Right lobe of liver (tissue), 4 donors: ENCODE measurements at regions not wholly inside any gene's neighbourhood (a gene's known extent, or its start where the extent isn't known, plus 50 kb on each side); places are given as distances from the start of the nearest gene placed in this dataset.

Experiments
- POLR2A ChIP-seq: fragments of 450-650 bp; IDR thresholded peaks from one replicate; pipeline ENCODE4 v1.6.1; 2017; ENCODE audit warnings: antibody characterized with exemption, mild to moderate bottlenecking
- TF ChIP-seq, protein P1 (sequence below), 4 donors: fragments of 200-600 bp in 3 of 4; fragments of 450-650 bp in 1 of 4; IDR thresholded peaks; one replicate each; pipeline versions ENCODE4 v1.5.1 to v1.8.0; 2016 to 2022; ENCODE audit warnings: antibody characterized with exemption in 4 of 4, mild to moderate bottlenecking in 2 of 4
- donor health status: DM: no; HTN: no; CAD: no.
- donor health status: DM: no; HTN: no; CAD: no.
- donor health status: DM: no; HTN: yes; CAD: no.

DNA sequence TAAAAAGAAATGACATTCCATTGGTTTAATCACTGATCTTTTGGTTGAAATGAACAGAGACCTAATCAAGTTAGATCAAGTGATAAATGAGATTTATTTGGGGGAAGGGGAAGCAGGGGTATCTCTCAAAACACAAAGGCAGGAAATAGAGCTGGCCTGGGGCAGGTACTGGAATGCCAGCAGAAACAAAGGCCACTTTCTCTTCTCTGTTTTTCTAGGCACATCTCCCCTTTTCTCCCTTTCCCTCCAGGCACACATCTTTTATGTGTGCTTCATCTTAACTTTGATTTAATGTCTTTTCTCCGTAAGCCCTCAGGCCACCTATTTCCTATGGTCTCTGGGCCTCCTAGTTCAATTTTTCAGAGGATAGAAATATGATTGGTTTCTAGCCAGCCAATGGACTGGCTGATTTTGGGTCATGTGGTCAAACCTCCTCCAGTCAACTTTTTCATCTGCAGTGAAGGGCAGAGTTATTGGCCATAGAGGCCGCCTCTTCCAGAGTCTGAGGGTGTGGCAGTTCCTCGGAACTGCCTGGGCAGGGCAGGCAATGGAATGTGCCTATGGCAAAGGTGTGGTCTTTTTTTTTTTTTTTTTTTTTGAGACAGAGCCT, 58.9 kb upstream of the FAM136A start:
- TF ChIP-seq, protein P1, sequence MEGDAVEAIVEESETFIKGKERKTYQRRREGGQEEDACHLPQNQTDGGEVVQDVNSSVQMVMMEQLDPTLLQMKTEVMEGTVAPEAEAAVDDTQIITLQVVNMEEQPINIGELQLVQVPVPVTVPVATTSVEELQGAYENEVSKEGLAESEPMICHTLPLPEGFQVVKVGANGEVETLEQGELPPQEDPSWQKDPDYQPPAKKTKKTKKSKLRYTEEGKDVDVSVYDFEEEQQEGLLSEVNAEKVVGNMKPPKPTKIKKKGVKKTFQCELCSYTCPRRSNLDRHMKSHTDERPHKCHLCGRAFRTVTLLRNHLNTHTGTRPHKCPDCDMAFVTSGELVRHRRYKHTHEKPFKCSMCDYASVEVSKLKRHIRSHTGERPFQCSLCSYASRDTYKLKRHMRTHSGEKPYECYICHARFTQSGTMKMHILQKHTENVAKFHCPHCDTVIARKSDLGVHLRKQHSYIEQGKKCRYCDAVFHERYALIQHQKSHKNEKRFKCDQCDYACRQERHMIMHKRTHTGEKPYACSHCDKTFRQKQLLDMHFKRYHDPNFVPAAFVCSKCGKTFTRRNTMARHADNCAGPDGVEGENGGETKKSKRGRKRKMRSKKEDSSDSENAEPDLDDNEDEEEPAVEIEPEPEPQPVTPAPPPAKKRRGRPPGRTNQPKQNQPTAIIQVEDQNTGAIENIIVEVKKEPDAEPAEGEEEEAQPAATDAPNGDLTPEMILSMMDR (IDR thresholded peaks at IDR 0.05): no peak
- TF ChIP-seq POLR2A: no peak
